HG02763 (cell line): ENCODE measurements at regions not wholly inside any gene's neighbourhood (a gene's known extent, or its start where the extent isn't known, plus 50 kb on each side); places are given as distances from the start of the nearest gene placed in this dataset.
"Not testable (repeated sequence)": the region's sequence is repeated elsewhere in the genome, so short reads cannot be mapped to it uniquely, and the experiment has no call there.

Experiments used
- ATAC-seq: cut with Tn5 transposase; IDR thresholded peaks from one replicate; pipeline ENCODE4 v1.9.1; 2021; ENCODE audit warnings: mild to moderate bottlenecking, moderate library complexity; ENCODE audit not compliant: unreplicated experiment

DNA sequence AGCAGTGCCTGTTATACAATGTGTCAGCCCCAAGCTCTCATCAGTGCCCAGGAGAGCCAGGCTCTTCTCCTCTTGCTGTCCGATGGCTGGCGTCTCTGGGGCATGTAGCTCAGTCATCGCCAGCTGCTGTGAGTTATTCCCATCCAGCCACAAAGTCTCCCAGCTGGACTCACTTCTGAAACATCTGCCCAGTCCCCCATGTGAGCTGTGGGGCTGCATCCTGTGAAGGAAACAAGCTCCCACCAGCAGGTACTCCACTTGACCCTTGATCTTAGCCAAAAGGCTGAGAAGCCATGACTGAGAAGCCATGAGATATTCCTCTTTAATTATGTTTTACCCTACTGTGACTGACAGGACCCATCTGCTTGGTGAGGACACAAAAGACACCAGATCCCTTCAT, 212.7 kb upstream of the IGFBP3 start:
- ATAC-seq = no peak

- ATAC-seq = no peak
Observed at GRCh38 chr7:46133072-46133471, 212.0 kb upstream of the IGFBP3 start.

DNA sequence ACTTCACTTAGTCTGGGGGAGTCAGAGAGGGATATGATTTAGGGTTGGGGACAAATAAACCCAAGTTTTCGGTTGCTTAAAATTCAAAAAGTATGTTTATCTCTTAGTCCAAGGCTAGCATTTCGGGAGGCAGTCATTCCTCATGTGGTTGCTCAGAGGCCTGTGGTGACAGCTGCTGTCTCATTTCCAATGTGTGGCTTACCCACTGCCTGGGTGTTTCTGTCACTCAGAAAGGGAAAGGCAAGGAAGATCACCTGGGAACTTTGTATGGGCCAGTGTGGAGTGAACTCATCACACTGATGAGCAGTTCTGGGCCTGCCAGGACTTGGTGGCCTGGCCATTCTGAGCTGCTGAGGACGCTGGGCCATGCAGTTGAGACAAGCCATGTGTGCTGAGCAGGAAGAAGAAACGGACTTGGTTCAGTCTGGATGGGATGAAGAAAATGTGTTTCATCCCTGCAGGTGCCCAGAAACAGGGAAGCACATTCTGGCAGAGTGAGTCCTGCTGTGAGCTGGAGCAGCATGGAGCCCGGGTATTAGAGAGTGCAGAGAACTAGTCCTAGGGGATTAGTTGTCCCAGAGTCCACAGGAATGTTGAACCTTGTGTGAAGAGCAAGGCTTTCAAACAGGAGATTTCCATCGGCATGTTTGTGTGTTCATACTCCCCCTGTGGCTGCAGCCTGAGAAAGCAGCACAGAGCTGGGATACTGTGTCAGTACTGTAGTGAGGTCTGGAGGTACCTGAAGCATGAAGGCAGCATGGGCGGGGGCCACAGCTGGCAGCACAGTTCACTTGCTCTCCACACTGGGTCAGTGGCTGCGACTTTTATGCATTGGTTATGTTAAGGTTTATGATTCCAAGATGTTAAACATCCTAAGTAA, 211.1 kb upstream of the IGFBP3 start:
- ATAC-seq = no peak

- no peak for ATAC-seq
Observed at GRCh38 chr7:46129831-46130230, 208.8 kb upstream of the IGFBP3 start.

GRCh38 chr7:46127814-46128213, 206.7 kb upstream of the IGFBP3 start:
- ATAC-seq = no peak

GRCh38 chr7:46126675-46127300, 205.7 kb upstream of the IGFBP3 start:
- no peak for ATAC-seq

- no peak for ATAC-seq
Observed at GRCh38 chr7:46123756-46124343, 202.8 kb upstream of the IGFBP3 start.

GRCh38 chr7:46115410-46115809, 194.3 kb upstream of the IGFBP3 start:
- ATAC-seq = no peak

GRCh38 chr7:46109437-46109836, 188.4 kb upstream of the IGFBP3 start:
- no peak for ATAC-seq

- ATAC-seq = no peak
Observed at GRCh38 chr7:46108272-46108671, 187.2 kb upstream of the IGFBP3 start.

- ATAC-seq = no peak
Observed at GRCh38 chr7:46107610-46108217, 186.6 kb upstream of the IGFBP3 start.

- ATAC-seq = no peak
Observed at GRCh38 chr7:46100521-46100920, 179.4 kb upstream of the IGFBP3 start.

- no peak for ATAC-seq
Observed at GRCh38 chr7:46099076-46099475, 178.0 kb upstream of the IGFBP3 start.

DNA sequence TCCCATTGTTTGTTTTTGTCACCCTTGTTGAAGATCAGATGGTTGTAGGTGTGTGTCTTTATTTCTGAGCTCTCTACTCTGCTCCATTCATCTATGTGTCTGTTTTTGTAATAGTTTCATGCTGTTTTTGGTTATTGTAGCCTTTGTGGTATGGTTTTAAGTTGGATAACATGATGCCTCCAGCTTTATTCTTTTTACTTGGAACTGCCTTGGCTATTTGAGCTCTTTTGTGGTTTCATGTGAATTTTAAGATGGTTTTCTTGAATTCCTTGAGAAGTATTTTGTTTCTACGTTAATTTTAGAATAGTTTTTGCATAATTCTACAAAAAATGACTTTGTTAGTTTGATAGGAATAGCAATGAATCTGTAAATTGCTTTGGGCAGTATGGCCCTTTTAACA, 170.0 kb upstream of the IGFBP3 start:
- no peak for ATAC-seq

GRCh38 chr7:46089281-46089680, 168.2 kb upstream of the IGFBP3 start:
- no peak for ATAC-seq

DNA sequence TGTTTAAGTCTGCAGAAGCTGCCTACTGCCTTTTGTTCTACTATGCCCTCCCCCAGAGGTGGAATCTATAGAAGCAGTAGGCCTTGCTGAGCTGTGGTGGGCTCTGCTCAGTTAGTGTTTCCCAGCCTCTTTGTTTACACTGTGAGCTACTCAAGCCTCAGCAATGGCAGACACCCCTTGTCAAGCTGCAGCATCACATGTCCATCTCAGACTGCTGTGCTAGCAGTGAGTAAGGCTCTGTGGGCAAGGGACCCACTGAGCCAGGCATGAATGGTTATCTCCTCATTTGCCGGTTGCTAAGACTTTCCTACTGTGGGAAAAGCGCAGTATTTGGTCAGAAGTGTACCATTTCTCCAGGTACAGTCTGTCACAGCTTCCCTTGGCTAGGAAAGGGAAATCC, 167.4 kb upstream of the IGFBP3 start:
- ATAC-seq = not testable (repeated sequence)

DNA sequence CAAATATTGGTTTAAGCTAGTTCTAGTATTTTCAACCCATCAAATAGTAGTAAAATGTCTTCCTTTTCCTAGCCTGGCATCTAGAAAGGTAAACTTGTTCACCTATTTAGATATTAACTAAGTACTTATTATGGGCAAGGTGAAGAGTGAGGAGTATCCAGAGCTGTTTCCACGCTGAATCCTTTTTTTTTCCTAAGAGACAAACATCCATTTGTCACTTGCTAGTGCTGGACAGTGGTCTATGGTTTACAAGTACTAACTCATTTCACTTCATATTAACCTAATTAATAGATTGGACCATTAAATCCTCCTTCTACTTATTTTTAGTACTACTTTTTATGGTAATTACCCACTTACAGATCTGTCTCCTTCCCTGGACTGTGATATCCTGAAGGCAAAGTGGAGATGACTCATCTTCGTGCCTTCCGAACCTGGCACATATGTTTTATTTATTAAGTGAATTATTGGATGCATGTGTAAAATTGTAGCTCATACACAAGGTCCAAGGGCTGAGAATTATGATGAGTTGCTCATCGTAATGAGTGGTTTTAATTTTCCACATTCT, 159.6 kb upstream of the IGFBP3 start:
- no peak for ATAC-seq

GRCh38 chr7:46079421-46079820, 158.3 kb upstream of the IGFBP3 start:
- ATAC-seq = no peak

DNA sequence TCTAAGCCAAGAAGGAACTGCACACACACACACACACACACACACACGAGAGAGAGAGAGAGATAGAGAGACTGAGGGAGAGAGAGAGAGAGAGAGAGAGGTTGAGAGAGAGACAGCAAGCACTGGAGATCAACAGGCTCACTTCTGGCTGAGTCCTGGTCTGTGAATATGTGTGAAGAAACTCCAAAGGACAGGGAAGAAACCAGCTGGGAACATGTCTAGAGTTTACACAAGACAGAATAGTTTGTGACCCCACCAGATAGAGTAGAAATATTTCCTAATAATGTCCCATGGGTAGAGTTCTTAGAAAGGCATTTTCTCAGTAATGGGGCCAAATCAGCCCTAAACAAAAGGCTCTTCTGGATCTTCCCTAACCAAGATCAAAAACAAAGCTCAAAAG, 155.5 kb upstream of the IGFBP3 start:
- ATAC-seq = no peak

DNA sequence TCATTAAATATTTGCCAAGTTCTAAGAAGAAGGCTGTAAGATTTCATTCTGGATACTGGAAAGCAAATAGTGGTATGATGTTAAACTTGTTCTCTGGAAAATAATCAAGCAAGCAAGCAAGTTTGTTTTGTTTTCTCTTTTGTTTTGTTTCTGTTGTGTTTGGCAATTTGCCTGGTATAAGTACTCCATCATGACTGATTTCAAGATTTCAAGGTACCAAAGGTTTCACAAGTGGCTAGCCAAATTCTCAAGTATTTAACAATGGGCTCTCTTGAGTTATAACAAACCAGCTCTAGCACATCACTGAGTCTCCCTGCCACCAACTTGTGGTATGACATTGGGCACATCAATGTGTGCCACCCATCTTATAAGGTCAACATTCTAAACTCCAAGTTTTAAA, 151.7 kb upstream of the IGFBP3 start:
- ATAC-seq = no peak

GRCh38 chr7:46071601-46072000, 150.5 kb upstream of the IGFBP3 start:
- no peak for ATAC-seq
